Smooth muscle cell (in vitro differentiated cells): ENCODE measurements at regions not wholly inside any gene's neighbourhood (a gene's known extent, or its start where the extent isn't known, plus 50 kb on each side); places are given as distances from the start of the nearest gene placed in this dataset.
A peak's percentile ranks its signal among the peaks of the same experiment; 100 is the strongest.

Experiments used
- DNase-seq: peaks from one replicate; lab custom pipeline; 2025; ENCODE audit not compliant: unreplicated experiment; lab: John Stamatoyannopoulos, UW
- H2AFZ ChIP-seq: fragments of 200-600 bp; sonication (generic); 2 replicates; pipeline ENCODE4 v1.6.0; 2016; ENCODE audit warnings: antibody characterized with exemption, low read depth, mild to moderate bottlenecking
- H3F3A ChIP-seq: fragments of 200-600 bp; sonication (generic); 2 replicates; pipeline ENCODE4 v1.6.0; 2017; ENCODE audit warnings: antibody characterized with exemption, low read depth
- H3K27ac ChIP-seq: fragments of 200-600 bp; sonication (generic); 2 replicates; pipeline ENCODE4 v1.5.1; 2016; ENCODE audit warnings: low read depth, mild to moderate bottlenecking
- H3K27me3 ChIP-seq: fragments of 200-600 bp; sonication (generic); 2 replicates; pipeline ENCODE4 v1.6.1; 2016; ENCODE audit warnings: low read depth, mild to moderate bottlenecking
- H3K36me3 ChIP-seq: fragments of 200-600 bp; sonication (generic); 2 replicates; pipeline ENCODE4 v1.5.1; 2016; ENCODE audit warnings: low read depth
- H3K4me1 ChIP-seq: fragments of 200-600 bp; sonication (generic); 2 replicates; pipeline ENCODE4 v1.5.1; 2016; ENCODE audit warnings: low read depth
- H3K4me2 ChIP-seq: fragments of 200-600 bp; sonication (generic); 2 replicates; pipeline ENCODE4 v1.6.0; 2016; ENCODE audit warnings: mild to moderate bottlenecking
- H3K4me3 ChIP-seq: fragments of 200-600 bp; sonication (generic); 2 replicates; pipeline ENCODE4 v1.5.1; 2016; ENCODE audit warnings: mild to moderate bottlenecking
- H3K79me2 ChIP-seq: fragments of 200-600 bp; sonication (generic); 2 replicates; pipeline ENCODE4 v1.6.0; 2016; ENCODE audit warnings: low read depth, mild to moderate bottlenecking
- H3K9ac ChIP-seq: fragments of 200-600 bp; sonication (generic); 2 replicates; pipeline ENCODE4 v1.6.0; 2016; ENCODE audit warnings: low read depth
- H3K9me3 ChIP-seq: fragments of 200-600 bp; sonication (generic); replicated peaks from 2 replicates; pipeline ENCODE4 v1.5.1; 2016; ENCODE audit warnings: low read depth
- H4K20me1 ChIP-seq: fragments of 200-600 bp; sonication (generic); 2 replicates; pipeline ENCODE4 v1.6.0; 2016; ENCODE audit warnings: low read depth
- CTCF ChIP-seq: fragments of 200-600 bp; sonication (generic); IDR thresholded peaks from 2 replicates; pipeline ENCODE4 v1.5.1; 2017; ENCODE audit warnings: borderline replicate concordance, mild to moderate bottlenecking, antibody characterized with exemption; ENCODE audit not compliant: insufficient read depth, poor library complexity, severe bottlenecking
- WGBS: methylation state at CpG from one replicate; pipeline ENCODE4 v1.1.7; 2016; ENCODE audit warnings: low lambda C conversion rate; 5-methylcytosine and 5-hydroxymethylcytosine counted together

GRCh38 chr1:193552274-193552673 is 365.9 kb upstream of the B3GALT2 start:
- no peak overlapping the region for H3K27ac ChIP-seq
- DNase-seq = no peak
- no peaks in the 10 kb centered on the region for H3K9me3 ChIP-seq
- H3F3A ChIP-seq = no peaks in the 10 kb centered on the region
- H2AFZ ChIP-seq = no peak overlapping the region
- WGBS = 98% methylated on average over 4 of the region's 4 CpGs
- no peaks in the 10 kb centered on the region for H3K27me3 ChIP-seq
- no peaks in the 10 kb centered on the region for H3K4me1 ChIP-seq
- H3K4me3 ChIP-seq = no peak overlapping the region
- no peak overlapping the region for H3K4me2 ChIP-seq
- H4K20me1 ChIP-seq = no peaks in the 10 kb centered on the region
- no peak for TF ChIP-seq CTCF
- H3K36me3 ChIP-seq = no peaks in the 10 kb centered on the region
- no peak overlapping the region for H3K9ac ChIP-seq
- no peaks in the 10 kb centered on the region for H3K79me2 ChIP-seq

GRCh38 chr1:193549081-193549480 is 362.7 kb upstream of the B3GALT2 start:
- 86% methylated on average over 1 of the region's 1 CpG for WGBS
- no peaks in the 10 kb centered on the region for H3K27me3 ChIP-seq
- H3K4me3 ChIP-seq = no peak overlapping the region
- no peaks in the 10 kb centered on the region for H3K4me1 ChIP-seq
- H3K27ac ChIP-seq = no peak overlapping the region
- no peak overlapping the region for H3K9ac ChIP-seq
- TF ChIP-seq CTCF = no peak
- no peak for DNase-seq
- no peaks in the 10 kb centered on the region for H3K9me3 ChIP-seq
- H2AFZ ChIP-seq = no peak overlapping the region
- H3K79me2 ChIP-seq = no peaks in the 10 kb centered on the region
- no peaks in the 10 kb centered on the region for H3F3A ChIP-seq
- H3K36me3 ChIP-seq = no peaks in the 10 kb centered on the region
- H4K20me1 ChIP-seq = no peaks in the 10 kb centered on the region
- no peak overlapping the region for H3K4me2 ChIP-seq

GRCh38 chr1:193545171-193545570 is 358.8 kb upstream of the B3GALT2 start:
- no peak overlapping the region for H2AFZ ChIP-seq
- H3K27ac ChIP-seq = no peak overlapping the region
- no peaks in the 10 kb centered on the region for H3K36me3 ChIP-seq
- no peaks in the 10 kb centered on the region for H3F3A ChIP-seq
- H3K4me2 ChIP-seq = no peak overlapping the region
- no peak overlapping the region for H3K4me3 ChIP-seq
- H3K9me3 ChIP-seq = no peaks in the 10 kb centered on the region
- no peaks in the 10 kb centered on the region for H3K79me2 ChIP-seq
- no peak for TF ChIP-seq CTCF
- no peaks in the 10 kb centered on the region for H3K27me3 ChIP-seq
- WGBS = 93% methylated on average over 2 of the region's 2 CpGs
- no peak overlapping the region for H3K9ac ChIP-seq
- no peak for DNase-seq
- no peaks in the 10 kb centered on the region for H3K4me1 ChIP-seq
- H4K20me1 ChIP-seq = no peaks in the 10 kb centered on the region

GRCh38 chr1:193543259-193543658 is 356.8 kb upstream of the B3GALT2 start:
- TF ChIP-seq CTCF = no peak
- H2AFZ ChIP-seq = peak overlapping the region; percentile 48
- H3K9ac ChIP-seq = no peak overlapping the region
- no peak overlapping the region for H3K4me3 ChIP-seq
- no peaks in the 10 kb centered on the region for H3K9me3 ChIP-seq
- WGBS = 69% methylated on average over 4 of the region's 4 CpGs
- no peaks in the 10 kb centered on the region for H3K4me1 ChIP-seq
- H3K27ac ChIP-seq = no peak overlapping the region
- no peaks in the 10 kb centered on the region for H4K20me1 ChIP-seq
- H3F3A ChIP-seq = no peaks in the 10 kb centered on the region
- DNase-seq = no peak
- H3K36me3 ChIP-seq = no peaks in the 10 kb centered on the region
- no peak overlapping the region for H3K4me2 ChIP-seq
- no peaks in the 10 kb centered on the region for H3K27me3 ChIP-seq
- H3K79me2 ChIP-seq = no peaks in the 10 kb centered on the region
